HEK293 (cell line): ENCODE measurements at regions not wholly inside any gene's neighbourhood (a gene's known extent, or its start where the extent isn't known, plus 50 kb on each side); places are given as distances from the start of the nearest gene placed in this dataset.

Experiments used
- CTCF ChIA-PET: fragments of 350-600 bp; formaldehyde crosslinking; extraction: SDS; loops from one replicate; lab custom pipeline; 2021; ENCODE audit warnings: antibody characterized with exemption; lab: Yijun Ruan, JAX
- POLR2A ChIA-PET: fragments of 300-600 bp; formaldehyde crosslinking; extraction: SDS; loops from one replicate; lab custom pipeline; 2020; ENCODE audit warnings: antibody characterized with exemption, inconsistent platforms; lab: Yijun Ruan, JAX
- H3K27ac ChIP-seq: fragments of 200-500 bp; sonication (Bioruptor generic); 2 replicates; pipeline ENCODE4 v1.5.1; 2014; ENCODE audit warnings: low read depth, low read length, control low read depth, inconsistent platforms; ENCODE audit errors: extremely low read depth
- H3K36me3 ChIP-seq, 2 experiments: fragments of 200-500 bp in 1 of 2; sonication (Bioruptor generic) in 1 of 2; 1 replicate in 1 of 2; 2 replicates in 1 of 2; pipeline ENCODE4 v1.5.1; 2014 to 2017; ENCODE audit warnings: inconsistent platforms in 2 of 2, low read length in 2 of 2; ENCODE audit not compliant: control insufficient read depth in 2 of 2, insufficient read depth in 1 of 2
- H3K4me1 ChIP-seq: fragments of 200-500 bp; sonication (Bioruptor generic); 2 replicates; pipeline ENCODE4 v1.5.1; 2014; ENCODE audit warnings: mild to moderate bottlenecking, low read length, inconsistent platforms; ENCODE audit not compliant: control insufficient read depth, insufficient read depth
- H3K4me3 ChIP-seq: 2 replicates; pipeline ENCODE4 v1.5.1; 2011; ENCODE audit warnings: low read depth, mild to moderate bottlenecking, control low read depth, low read length, moderate library complexity
- H3K9me3 ChIP-seq: fragments of 200-500 bp; sonication (Bioruptor generic); 2 replicates; pipeline ENCODE4 v1.5.1; 2014; ENCODE audit warnings: low read depth, low read length, inconsistent platforms; ENCODE audit not compliant: control insufficient read depth, insufficient read depth
- BCL11A ChIP-seq: fragments of 450-650 bp; formaldehyde crosslinking; IDR thresholded peaks from 2 replicates; pipeline ENCODE4 v1.5.1; 2016; ENCODE audit warnings: low read depth, missing biosample characterization, missing genetic modification characterization
- GLIS2 ChIP-seq: fragments of 450-650 bp; formaldehyde crosslinking; IDR thresholded peaks from 2 replicates; pipeline ENCODE4 v1.5.1; 2016; ENCODE audit warnings: missing biosample characterization, missing genetic modification characterization
- HOXD13 ChIP-seq: sonication (generic); formaldehyde crosslinking; IDR thresholded peaks from 2 replicates; pipeline ENCODE4 v1.8.0; 2022; ENCODE audit warnings: missing genetic modification reagents, borderline replicate concordance
- IKZF3 ChIP-seq: fragments of 450-650 bp; IDR thresholded peaks from 2 replicates; pipeline ENCODE4 v1.5.0; 2018; ENCODE audit warnings: missing biosample characterization, mild to moderate bottlenecking, missing genetic modification characterization, moderate library complexity
- KLF10 ChIP-seq: fragments of 450-650 bp; IDR thresholded peaks from 2 replicates; pipeline ENCODE4 v1.5.1; 2018; ENCODE audit warnings: missing biosample characterization, mild to moderate bottlenecking, missing genetic modification characterization
- OSR2 ChIP-seq: fragments of 450-650 bp; formaldehyde crosslinking; IDR thresholded peaks from 2 replicates; pipeline ENCODE4 v1.5.1; 2016; ENCODE audit warnings: missing biosample characterization, missing genetic modification characterization
- PRDM1 ChIP-seq: fragments of 450-650 bp; formaldehyde crosslinking; IDR thresholded peaks from 2 replicates; pipeline ENCODE4; 2016; ENCODE audit warnings: missing biosample characterization, missing genetic modification characterization
- SCRT1 ChIP-seq: fragments of 450-650 bp; formaldehyde crosslinking; IDR thresholded peaks from 2 replicates; pipeline ENCODE4 v1.5.1; 2016; ENCODE audit warnings: missing biosample characterization, missing genetic modification characterization, borderline replicate concordance
- TCF7L2 ChIP-seq: IDR thresholded peaks from 2 replicates; pipeline ENCODE4 v1.6.1; 2011; ENCODE audit warnings: low read depth, mild to moderate bottlenecking, inconsistent platforms, low read length, moderate library complexity, borderline replicate concordance
- ZBTB44 ChIP-seq: fragments of 450-650 bp; IDR thresholded peaks from 2 replicates; pipeline ENCODE4 v1.5.1; 2018; ENCODE audit warnings: missing biosample characterization, mild to moderate bottlenecking, missing genetic modification characterization
- ZNF561 ChIP-seq: fragments of 450-650 bp; IDR thresholded peaks from 2 replicates; pipeline ENCODE4 v1.5.1; 2018; ENCODE audit warnings: missing biosample characterization, missing genetic modification characterization, borderline replicate concordance
- ZNF747 ChIP-seq: fragments of 450-650 bp; formaldehyde crosslinking; IDR thresholded peaks from 2 replicates; pipeline ENCODE4 v1.5.1; 2016; ENCODE audit warnings: missing biosample characterization, missing genetic modification characterization
- ZNF777 ChIP-seq: fragments of 450-650 bp; formaldehyde crosslinking; IDR thresholded peaks from 2 replicates; pipeline ENCODE4 v1.5.1; 2017; ENCODE audit warnings: missing biosample characterization, missing genetic modification characterization, borderline replicate concordance
- ZNF843 ChIP-seq: fragments of 450-650 bp; formaldehyde crosslinking; IDR thresholded peaks from 2 replicates; pipeline ENCODE4 v1.5.1; 2016; ENCODE audit warnings: missing biosample characterization, missing genetic modification characterization
- TF ChIP-seq, protein P1 (sequence below): fragments of 450-650 bp; formaldehyde crosslinking; IDR thresholded peaks from 2 replicates; pipeline ENCODE4; 2016; ENCODE audit warnings: missing biosample characterization, missing genetic modification characterization
- TF ChIP-seq, protein P2 (sequence below): fragments of 450-650 bp; formaldehyde crosslinking; IDR thresholded peaks from 2 replicates; pipeline ENCODE4 v1.5.1; 2016; ENCODE audit warnings: missing biosample characterization, missing genetic modification characterization, borderline replicate concordance
- TF ChIP-seq, protein P3 (sequence below): fragments of 450-650 bp; formaldehyde crosslinking; IDR thresholded peaks from 2 replicates; pipeline ENCODE4 v1.5.1; 2016; ENCODE audit warnings: missing biosample characterization, missing genetic modification characterization

DNA sequence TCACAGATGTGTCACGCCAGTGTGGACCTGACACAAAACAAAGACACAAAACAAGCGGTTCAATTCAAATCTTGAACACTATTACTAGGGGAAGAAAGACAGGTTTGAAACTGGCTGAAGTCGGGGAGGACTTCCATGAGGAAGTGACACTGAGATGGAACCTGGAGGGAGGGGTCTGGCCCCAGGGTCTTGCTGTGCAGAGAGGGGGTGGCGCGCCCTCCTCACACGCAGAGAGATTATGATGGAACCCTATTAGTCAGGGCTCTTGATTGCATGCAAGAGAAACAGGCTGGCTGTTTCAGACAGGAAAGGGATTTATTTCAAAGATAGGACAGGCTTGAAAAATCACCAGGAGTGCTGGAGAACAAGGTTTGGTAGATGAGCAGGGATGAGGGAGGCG is 363.6 kb upstream of the HS6ST1 start:
- Histone ChIP-seq H3K4me3 (no peak overlapping the region), H3K27ac (no peak overlapping the region), H3K36me3 (no peaks in the 10 kb centered on the region), H3K9me3 (no peaks in the 10 kb centered on the region), H3K4me1 (no peaks in the 10 kb centered on the region)
- ChIA-PET POLR2A (no interaction called here), CTCF (no interaction called here)
- TF ChIP-seq SCRT1 (tag by site-specific recombination) (no peak), IKZF3 (tag by site-specific recombination) (no peak)
- TF ChIP-seq, protein P1, sequence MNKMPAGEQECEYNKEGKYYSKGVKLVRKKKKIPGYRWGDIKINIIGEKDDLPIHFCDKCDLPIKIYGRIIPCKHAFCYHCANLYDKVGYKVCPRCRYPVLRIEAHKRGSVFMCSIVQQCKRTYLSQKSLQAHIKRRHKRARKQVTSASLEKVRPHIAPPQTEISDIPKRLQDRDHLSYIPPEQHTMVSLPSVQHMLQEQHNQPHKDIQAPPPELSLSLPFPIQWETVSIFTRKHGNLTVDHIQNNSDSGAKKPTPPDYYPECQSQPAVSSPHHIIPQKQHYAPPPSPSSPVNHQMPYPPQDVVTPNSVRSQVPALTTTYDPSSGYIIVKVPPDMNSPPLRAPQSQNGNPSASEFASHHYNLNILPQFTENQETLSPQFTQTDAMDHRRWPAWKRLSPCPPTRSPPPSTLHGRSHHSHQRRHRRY (tag by site-specific recombination) = no peak

- H3K4me3 ChIP-seq = no peak overlapping the region
- no peaks in the 10 kb centered on the region for H3K9me3 ChIP-seq
- ChIA-PET CTCF (no interaction called here), POLR2A (no interaction called here)
- H3K36me3 ChIP-seq = no peaks in the 10 kb centered on the region
- H3K27ac ChIP-seq = no peak overlapping the region
- H3K4me1 ChIP-seq = no peaks in the 10 kb centered on the region
- TF ChIP-seq GLIS2 (tag by site-specific recombination) = no peak
- TF ChIP-seq OSR2 = no peak
- no peak for TF ChIP-seq HOXD13 (CRISPR knock-in tag)
- TF ChIP-seq, protein P2, sequence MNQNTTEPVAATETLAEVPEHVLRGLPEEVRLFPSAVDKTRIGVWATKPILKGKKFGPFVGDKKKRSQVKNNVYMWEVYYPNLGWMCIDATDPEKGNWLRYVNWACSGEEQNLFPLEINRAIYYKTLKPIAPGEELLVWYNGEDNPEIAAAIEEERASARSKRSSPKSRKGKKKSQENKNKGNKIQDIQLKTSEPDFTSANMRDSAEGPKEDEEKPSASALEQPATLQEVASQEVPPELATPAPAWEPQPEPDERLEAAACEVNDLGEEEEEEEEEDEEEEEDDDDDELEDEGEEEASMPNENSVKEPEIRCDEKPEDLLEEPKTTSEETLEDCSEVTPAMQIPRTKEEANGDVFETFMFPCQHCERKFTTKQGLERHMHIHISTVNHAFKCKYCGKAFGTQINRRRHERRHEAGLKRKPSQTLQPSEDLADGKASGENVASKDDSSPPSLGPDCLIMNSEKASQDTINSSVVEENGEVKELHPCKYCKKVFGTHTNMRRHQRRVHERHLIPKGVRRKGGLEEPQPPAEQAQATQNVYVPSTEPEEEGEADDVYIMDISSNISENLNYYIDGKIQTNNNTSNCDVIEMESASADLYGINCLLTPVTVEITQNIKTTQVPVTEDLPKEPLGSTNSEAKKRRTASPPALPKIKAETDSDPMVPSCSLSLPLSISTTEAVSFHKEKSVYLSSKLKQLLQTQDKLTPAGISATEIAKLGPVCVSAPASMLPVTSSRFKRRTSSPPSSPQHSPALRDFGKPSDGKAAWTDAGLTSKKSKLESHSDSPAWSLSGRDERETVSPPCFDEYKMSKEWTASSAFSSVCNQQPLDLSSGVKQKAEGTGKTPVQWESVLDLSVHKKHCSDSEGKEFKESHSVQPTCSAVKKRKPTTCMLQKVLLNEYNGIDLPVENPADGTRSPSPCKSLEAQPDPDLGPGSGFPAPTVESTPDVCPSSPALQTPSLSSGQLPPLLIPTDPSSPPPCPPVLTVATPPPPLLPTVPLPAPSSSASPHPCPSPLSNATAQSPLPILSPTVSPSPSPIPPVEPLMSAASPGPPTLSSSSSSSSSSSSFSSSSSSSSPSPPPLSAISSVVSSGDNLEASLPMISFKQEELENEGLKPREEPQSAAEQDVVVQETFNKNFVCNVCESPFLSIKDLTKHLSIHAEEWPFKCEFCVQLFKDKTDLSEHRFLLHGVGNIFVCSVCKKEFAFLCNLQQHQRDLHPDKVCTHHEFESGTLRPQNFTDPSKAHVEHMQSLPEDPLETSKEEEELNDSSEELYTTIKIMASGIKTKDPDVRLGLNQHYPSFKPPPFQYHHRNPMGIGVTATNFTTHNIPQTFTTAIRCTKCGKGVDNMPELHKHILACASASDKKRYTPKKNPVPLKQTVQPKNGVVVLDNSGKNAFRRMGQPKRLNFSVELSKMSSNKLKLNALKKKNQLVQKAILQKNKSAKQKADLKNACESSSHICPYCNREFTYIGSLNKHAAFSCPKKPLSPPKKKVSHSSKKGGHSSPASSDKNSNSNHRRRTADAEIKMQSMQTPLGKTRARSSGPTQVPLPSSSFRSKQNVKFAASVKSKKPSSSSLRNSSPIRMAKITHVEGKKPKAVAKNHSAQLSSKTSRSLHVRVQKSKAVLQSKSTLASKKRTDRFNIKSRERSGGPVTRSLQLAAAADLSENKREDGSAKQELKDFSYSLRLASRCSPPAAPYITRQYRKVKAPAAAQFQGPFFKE (tag by site-specific recombination) = no peak
- no peak for TF ChIP-seq ZNF747 (tag by site-specific recombination)
- no peak for TF ChIP-seq BCL11A
- TF ChIP-seq TCF7L2 = no peak
- no peak for TF ChIP-seq PRDM1
- no peak for TF ChIP-seq ZNF843 (tag by site-specific recombination)
- TF ChIP-seq IKZF3 (tag by site-specific recombination) = no peak
- no peak for TF ChIP-seq KLF10 (tag by site-specific recombination)
- TF ChIP-seq ZNF561 (tag by site-specific recombination) = no peak
Observed at GRCh38 chr2:128682729-128683284, 364.1 kb upstream of the HS6ST1 start.

DNA sequence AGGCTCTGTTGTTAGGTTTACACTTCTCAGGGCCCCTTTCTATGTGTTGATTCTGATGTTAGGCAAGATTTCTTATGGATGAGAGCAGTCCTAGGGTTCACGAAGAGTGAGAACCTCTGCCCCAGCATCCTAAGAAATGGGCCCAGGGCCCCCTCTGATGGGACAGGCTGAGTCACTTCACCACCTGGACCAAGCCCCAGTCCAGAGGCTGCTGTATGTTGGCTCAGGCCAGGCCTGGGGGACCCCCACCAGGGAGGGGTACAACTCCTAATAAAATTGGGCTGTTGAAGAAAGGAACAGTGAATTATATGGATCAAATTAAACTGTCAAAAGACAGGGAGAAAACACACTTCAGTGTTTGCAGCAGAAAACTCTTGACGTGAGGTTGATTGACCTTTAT is 365.9 kb upstream of the HS6ST1 start:
- TF ChIP-seq, protein P3, sequence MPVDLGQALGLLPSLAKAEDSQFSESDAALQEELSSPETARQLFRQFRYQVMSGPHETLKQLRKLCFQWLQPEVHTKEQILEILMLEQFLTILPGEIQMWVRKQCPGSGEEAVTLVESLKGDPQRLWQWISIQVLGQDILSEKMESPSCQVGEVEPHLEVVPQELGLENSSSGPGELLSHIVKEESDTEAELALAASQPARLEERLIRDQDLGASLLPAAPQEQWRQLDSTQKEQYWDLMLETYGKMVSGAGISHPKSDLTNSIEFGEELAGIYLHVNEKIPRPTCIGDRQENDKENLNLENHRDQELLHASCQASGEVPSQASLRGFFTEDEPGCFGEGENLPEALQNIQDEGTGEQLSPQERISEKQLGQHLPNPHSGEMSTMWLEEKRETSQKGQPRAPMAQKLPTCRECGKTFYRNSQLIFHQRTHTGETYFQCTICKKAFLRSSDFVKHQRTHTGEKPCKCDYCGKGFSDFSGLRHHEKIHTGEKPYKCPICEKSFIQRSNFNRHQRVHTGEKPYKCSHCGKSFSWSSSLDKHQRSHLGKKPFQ (tag by site-specific recombination) = no peak
- TF ChIP-seq ZBTB44 (tag by site-specific recombination) (no peak), ZNF777 (tag by site-specific recombination) (no peak)
- H3K4me3 ChIP-seq = no peak overlapping the region
- no peak overlapping the region for H3K27ac ChIP-seq
- ChIA-PET POLR2A (no interaction called here), CTCF (interaction anchor here (0.6 kb wide), 1 partner anchor 61 kb away, joined by 5 read pairs; no protein-coding TSS in a partner anchor)
- no peaks in the 10 kb centered on the region for H3K9me3 ChIP-seq
- no peaks in the 10 kb centered on the region for H3K4me1 ChIP-seq
- H3K36me3 ChIP-seq = no peaks in the 10 kb centered on the region
